GM19463 (cell line): ENCODE measurements at regions not wholly inside any gene's neighbourhood (a gene's known extent, or its start where the extent isn't known, plus 50 kb on each side); places are given as distances from the start of the nearest gene placed in this dataset.

ENCODE experiments used
- ATAC-seq: cut with Tn5 transposase; IDR thresholded peaks from one replicate; pipeline ENCODE4 v1.9.1; 2021; ENCODE audit warnings: mild to moderate bottlenecking, moderate library complexity; ENCODE audit not compliant: unreplicated experiment

DNA sequence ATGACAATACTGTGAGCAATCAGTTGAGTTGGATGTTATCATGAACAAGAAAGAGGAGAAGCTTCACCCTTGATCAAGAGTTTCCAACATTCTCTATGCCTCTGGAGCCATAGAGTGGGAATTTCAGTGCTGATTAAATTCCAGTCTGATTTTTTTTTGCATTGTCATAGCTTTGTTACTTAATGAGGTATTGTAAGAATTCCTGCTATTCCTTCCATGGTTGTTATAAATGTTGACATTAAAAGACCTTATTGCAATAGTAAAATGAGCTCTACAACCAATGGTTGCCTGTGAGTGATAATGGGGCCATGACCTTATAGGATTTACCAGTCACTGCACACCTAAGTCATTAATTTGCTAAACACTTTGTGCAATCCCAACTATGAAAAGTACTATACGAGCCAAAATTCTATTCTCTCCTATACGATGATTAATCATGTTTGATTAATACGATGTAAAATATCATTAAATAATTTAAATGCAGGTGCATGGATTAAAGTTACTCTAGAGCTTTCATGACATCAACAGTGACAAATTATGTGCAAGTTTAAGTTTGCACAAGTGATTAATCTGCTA, 353.2 kb upstream of the KLF6 start:
- no peak for ATAC-seq

DNA sequence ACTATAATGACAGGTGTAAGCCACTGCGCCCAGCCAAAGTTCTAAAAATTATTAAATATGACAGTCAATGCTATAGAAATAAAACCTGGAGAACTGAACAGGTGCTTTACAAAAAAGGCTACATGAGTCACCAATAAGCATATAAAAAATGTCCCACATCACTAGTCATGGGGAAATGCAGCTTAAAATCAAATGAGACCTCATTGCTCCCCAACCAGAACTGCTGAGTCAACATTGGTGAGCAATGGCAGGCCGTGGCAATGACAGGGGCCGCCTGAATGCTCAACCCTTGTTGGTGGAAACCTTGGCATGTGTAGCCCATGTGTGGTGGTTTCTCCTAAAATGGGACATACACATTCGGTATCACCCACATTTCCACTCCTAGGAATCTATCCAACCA, 352.3 kb upstream of the KLF6 start:
- ATAC-seq, result no peak

DNA sequence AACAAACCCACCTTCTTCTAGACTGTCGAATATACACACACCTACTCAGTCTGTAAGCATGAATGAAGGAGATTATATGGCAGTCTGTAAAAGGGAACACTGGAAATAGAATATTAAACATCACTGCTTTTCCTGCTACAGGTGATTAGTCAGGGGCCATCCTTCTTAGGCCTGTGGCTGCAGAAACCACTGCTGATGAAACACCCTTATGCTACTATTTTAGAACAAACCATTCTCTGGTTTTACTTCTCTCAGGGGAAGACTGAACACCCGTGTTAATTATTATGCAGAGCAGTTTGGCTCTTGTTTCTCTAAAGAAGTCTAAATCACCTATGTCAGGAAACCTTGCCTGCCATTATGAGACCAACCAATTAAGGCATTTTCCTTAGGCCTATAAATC, 351.1 kb upstream of the KLF6 start:
- peak; percentile 86 for ATAC-seq

DNA sequence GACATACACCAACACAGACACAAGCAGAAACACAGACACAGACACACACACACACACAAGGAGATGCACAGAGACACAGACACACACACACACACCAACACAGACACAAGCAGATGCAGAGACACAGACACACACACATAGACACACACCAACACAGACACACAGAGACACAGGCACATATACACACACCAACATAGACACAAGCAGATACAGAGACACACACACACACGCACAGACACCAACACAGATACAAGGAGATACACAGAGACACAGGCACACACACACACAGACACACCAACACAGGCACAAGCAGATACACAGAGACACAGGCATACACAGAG, 347.2 kb upstream of the KLF6 start:
- no peak for ATAC-seq

DNA sequence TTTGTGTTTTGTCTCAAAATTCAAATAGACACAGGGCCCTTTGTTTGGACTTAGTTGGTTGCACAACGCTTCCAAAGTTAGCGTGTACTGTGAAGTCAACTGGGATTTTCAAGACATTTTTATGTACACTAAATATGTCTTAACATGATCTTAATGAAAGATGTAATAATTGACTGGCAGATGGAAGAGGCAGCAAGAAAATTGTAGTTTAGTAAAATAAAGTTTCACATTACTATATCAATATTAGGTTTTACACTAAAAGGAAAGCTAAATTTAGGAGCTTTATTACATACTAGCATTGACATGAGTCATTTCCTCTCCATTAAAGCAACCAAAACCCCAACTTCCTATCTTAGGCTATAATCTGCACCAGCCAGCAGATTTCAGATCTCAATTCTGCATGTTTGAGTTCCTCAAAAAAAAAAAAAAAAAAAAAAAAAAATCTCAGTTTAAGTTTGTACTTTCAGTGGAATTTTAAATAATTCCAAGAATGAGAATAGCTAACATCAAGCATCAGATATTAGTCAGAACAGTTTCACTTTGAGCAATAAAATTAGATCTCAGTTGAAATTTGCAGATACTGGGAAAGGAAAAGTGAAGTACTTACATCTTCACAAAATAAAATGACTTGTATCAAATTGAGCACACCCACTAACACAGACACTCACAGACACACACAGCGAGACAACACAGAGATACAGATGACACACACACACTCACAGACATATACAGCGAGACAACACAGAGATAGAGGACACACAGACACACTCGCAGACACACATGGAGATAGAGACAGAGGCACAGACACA, 346.6 kb upstream of the KLF6 start:
- peak; percentile 43 for ATAC-seq

DNA sequence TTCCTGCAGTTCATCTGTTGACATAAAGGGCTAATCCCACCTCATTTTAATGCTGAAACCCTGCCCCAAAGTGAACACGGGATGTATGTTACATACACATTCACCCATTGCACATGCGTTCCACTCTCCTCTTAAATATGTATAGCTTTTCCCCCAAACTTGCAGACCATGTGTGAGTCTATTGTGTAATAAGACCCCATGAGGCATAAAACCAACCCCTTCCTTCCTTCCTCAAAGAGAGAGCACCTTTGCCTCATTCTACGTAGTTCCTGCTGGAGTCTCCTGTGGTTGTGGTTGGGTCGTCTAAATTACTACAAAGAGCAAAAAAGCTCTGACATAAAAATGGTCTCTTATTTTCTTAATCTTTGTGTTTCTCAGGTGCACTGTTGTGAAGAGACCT, 345.7 kb upstream of the KLF6 start:
- ATAC-seq, result no peak

DNA sequence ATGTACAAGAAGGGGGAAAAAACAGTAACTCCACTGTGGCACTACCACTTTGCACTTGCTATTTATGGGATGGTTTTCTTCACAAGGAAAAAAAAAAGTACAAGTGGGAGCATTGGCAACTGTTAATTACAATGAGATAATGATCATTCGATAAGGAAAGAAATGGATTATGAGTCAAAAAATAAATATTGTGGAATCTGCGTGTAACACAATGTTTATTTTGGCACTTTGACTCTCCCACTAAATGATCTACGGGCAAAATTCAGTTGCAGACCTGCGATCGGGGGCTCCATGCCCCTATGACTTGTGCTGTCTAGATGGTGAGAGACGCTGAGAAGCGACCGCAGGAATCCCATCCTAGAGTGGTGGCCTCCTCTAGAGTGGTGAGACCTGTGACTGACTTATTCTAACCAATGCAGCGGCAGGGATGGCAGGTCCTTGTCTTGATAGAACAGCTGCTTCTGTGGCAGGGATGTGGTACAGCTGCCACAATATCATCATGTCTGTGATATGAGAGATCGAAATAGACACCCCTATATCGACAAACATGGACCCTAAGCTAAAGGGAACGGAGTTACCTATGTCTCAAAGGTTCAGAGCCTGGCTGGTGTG, 345.0 kb upstream of the KLF6 start:
- ATAC-seq, result no peak

DNA sequence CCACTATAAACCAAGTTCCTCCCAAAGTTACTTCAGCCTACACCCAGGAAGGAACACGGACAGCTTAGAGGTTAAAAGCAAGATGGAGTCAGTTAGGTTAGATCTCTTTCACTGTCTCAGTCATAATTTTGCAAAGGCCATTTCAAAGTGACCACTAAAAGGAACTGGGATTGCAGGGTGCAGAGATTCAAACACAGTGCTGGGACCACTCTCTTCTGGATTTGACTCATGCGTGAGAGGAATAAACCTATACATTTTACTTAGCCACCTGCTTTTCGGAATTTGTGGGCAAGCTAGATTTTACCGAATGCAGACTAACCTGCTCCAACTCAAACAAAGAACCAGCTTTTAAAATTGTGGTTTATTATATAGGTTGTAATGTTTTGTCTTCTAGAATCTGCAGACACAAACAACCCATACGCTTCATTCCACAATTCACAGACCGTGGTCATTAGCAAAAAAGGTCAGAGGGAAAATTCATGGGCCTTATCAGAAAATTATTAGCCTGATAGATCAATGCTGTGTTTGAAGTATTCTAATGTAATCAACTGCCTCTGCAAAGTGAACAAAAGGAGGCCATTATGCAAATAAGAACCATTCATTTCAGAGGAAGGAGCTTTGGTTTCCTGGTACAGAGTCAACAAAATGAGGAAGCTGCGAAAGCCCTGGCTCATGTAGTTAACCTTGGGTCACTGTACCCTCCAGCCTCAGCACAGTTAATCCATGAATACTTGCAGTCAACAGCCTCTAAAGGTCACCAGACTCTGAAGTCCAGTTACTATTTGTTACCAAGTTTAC, 342.7 kb upstream of the KLF6 start:
- peak; percentile 54 for ATAC-seq

DNA sequence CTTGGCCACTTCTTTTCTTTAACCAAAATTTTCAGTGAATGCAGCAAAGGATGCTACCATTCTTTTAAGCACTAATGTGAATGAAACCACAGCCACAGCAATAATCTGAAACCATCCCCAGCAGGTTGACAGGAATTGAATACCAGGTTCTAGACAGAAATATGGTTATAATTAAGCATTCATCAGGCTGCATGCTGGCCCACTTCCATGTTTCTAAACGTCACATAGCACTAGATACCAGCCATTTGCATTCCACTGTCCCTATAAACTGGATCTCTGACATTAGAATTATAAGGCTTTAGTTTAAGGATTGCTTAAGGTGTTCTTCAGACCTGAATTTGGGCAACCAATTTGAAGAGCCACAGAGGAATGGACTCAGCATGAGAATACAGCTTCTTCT, 340.8 kb upstream of the KLF6 start:
- ATAC-seq, result no peak

DNA sequence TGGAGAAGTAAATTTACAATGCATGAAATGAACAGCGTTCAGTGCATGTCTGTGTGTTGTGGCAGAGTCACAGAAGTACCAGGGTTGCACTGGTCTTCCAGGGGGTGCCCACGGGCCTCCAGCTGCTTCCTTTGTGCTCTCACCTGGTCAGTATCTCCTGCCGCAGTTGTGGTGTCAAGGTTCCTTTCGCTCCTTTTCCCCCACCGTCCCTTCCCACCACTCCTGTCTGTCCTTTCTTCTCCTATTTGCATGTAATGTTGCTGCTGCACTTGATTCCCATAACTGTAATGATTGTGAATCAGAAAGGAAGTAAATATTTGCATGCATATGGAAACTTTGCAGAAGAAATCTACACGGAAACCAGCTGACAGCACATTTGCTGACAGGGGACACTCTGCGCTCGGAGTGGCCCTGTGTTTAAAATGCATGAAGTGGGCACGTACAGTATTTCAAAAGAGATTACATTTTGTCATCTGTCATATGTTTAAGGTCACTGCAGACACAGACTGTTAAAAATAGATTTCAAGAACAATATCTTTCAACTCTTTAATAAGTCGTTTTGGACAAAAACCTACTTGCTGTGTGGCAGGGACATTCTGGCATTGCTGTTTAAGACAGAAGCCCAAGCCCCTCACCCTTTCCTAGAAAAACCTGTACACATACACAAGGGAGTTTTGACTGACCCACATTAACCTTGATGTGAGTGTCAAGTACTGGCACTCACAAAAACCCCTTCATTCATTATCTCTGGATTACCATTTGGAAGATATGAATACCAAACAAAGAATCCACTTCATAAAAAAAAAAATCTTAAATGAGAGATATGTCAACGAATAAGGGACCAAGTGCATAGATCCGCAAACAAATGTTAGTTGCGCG, 336.7 kb upstream of the KLF6 start:
- ATAC-seq, result peak; percentile 65

DNA sequence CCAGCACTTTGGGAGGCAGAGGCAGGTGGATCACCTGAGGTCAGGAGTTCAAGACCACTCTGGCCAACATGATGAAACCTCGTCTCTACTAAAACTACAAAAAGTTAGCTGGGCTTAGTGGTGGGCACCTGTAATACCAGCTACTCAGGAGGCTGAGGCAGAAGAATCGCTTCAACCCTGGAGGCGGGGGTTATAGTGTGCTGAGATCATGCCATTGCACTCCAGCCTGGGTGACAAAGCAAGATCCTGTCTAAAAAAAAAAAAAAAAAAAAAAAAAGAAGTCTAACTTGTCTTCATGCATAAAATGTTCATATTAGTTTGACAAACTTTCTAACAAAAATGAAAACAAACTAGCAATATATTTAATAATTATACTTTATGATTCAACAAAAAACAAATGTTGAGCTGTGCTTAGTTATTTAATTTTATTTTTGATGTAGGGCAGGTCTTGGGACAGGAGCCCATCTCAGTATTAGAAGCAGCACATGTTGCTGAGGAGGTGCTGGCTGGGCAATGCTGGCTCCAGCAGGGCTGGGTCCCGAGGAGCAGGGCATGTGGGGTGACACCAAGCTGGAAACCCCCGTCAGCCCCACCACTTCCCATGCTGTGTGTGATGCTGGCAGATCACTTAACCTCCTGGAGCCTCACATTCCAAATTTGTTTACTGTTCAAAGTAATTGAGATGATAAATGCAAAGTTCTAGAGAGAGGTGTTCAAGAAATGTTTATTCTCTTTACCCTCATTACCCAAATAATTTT, 335.3 kb upstream of the KLF6 start:
- no peak for ATAC-seq

DNA sequence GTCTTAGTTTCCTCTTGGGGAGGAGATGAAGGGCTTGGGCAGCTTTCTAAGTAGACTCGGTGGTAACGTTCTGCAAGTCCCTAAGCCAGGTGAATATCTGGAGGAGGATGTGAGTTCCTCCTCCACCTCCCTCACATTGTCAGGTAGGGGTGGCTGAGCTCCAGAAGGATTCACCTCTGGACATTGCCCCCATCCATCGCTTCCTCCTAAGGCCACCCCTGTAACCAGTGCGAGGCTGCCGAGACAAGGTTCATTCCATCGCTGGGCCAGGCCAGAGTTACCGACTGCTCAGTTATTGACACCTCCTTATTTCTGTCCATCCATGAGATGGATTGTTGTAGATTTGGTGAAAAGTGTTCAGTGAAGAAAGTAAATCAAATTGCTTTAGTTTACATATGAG, 334.1 kb upstream of the KLF6 start:
- no peak for ATAC-seq

DNA sequence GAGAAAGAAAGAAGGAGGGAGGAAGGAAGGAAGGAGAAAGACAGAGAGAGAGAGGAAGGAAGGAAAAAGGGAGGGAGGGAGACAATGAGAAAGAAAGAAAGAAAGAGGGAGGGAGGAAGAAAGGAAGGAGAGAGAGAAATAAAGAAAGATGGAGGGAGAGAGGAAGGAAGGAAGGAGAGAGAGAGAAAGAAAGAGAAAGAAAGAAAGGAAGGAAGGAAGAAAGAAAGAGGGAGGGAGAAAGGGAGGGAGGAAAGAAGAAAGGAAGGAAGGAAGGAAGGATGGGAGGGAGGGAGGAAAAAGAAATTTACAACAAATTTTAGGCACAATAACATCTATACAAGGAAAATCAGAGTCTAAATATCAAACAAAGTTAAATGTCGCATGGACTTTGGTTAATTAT, 332.6 kb upstream of the KLF6 start:
- no peak for ATAC-seq

DNA sequence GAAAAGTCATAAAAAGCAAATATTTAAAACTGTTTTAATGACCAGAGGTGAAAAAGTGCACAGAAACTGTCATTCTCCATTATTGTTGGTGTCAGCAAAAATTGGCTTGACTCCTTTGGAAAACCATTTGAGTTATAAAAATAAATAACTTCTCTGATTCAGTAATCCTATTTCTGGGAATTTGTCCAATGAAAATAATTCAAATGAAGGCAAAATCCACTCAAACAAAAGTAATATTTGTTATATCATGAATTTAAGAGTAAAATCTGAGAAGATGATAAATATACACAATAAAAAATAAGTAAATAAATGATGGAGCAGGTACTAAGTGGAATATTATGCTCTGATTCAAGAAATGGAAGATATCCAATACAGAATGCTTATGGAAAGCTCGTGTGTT, 326.6 kb upstream of the KLF6 start:
- no peak for ATAC-seq

DNA sequence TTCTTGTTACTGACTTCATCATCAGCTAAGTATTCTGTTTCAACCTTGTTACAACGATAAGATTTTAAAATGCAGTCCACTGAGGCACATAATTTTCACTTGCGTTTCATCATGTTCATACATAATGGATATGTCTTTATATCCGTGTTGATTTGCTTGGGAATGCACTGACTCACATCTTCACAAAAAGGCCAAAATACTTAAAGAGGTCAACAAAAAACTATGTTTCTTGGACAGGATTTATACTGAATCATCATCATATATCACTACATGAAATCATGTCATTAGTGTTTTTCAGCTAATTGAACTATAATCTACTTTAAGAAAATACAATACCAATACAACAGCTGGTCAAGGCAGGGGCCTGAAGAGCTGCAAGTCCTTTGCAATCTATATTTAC, 324.5 kb upstream of the KLF6 start:
- ATAC-seq, result no peak

DNA sequence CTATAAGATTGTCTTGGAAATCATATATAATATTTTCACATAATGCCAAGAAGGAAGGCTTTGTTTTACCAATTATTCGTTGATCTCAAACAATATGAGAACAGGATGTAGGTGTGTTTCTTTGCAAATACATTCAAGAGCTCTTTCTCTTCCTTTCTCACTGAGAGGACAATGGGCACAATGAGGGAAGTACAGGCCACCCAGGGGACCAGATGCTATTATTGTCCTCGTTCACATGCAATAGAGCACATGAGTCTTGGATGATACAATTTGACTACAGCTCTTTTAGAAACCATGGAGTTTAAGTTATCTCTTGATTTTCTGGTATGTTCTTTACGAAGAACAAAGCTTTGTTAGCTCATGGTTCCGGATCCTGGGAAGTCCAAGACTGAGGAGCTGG, 323.7 kb upstream of the KLF6 start:
- ATAC-seq, result no peak

DNA sequence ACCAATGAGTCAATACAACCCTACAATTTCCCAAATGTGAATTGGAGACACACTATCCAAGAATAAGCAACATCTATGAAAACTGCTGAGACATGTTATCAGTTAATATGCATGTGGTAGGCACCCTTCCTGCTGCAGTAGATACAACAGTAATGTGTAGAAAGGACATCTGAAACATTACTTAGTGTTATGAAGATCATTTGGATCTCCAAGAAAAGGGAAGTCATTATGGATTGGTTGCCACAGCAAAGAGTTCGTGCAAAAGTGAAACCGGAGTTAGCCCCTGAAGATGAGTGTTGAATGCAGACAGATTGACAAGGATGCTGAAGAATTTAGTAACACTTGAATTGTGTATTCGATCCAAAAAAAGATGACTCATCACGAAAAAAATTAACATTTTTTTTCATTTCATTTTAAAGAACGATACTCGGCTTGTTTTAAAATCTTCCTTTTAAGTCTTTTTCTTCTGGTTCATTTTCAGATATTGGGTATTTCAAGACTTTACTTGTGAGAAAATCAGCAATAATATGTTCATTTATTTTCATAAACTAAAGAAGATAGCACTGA, 322.4 kb upstream of the KLF6 start:
- no peak for ATAC-seq

DNA sequence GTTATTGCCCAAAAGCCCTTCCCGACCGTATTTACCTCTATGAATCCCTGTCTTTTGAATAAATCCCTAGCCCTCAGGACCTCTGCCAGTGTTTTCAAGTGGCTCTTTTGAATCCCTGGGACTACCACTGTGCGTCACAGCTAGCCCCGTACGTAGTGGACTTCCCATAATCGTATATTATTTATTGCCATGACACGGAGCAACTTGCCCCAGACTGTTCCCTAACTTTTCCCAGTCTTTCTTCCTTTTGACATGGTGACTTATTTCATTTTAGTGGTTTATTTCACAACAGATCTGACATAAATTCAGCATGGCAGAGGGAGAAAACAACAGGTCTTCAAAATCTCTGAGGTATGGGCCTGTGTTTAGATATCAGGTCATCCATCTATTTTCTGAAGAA, 318.6 kb upstream of the KLF6 start:
- no peak for ATAC-seq

DNA sequence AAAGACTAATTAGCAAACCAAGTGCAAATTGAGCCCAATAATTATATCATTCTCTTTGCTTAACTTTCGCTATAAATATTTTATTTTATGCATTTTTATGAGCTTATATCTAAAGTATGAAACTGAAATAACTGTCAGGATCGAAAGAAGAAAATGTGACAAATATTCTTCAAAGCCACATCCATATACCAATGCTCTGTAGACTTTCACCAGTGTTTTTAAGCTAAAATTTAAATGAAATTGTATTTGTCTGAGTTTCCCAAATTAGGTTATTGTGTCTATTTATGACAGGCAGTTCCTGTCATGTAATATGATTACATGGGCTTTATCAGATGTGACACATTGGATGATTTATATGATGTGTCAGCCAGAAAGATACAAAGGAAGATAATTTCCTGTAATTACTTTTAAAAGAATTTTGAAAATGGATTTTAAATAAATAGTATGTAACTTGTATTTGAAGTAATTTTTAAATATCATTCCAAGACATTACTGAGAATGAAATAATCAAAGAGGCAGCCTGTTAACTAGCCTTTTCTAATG, 317.9 kb upstream of the KLF6 start:
- ATAC-seq, result no peak
